ENCODE measurements at regions not wholly inside any gene's neighbourhood (a gene's known extent, or its start where the extent isn't known, plus 50 kb on each side); places are given as distances from the start of the nearest gene placed in this dataset.

DNA sequence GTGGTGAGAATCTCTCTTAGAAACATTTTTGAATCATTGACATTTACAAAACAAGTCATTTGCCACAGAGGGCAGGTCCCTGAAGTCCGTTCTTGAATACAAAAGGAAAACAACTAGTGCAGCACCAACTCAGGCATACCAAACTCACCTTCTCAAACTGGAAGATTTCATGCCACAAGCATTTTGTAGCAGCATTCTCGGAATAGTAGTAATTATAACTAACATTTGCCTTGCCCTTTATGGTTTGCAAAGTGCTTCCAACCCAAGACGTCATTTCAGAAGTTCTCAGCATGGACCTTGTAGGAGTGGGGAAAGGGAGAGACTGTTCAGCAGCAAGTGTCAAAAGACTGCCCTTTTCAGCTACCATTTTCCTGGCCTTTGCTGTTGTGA, 344.6 kb downstream of the RFC3 start:
- Histone ChIP-seq H2AFZ (ENCODE audit: low read length) (peak overlapping the region; percentile 82), H3K4me3 (ENCODE audit: insufficient read depth, low read length) (peak overlapping the region; percentile 48), H3K4me1 (ENCODE audit: insufficient read depth, low read length) (peaks cover 16% of the 10 kb centered on the region), H3K9me3 (ENCODE audit: low read depth, low read length) (no peaks in the 10 kb centered on the region), H3K27me3 (ENCODE audit: insufficient read depth, low read length) (no peaks in the 10 kb centered on the region), H3K4me2 (ENCODE audit: insufficient read depth, low read length) (peak overlapping the region; percentile 79), H3K36me3 (ENCODE audit: insufficient read depth, low read length) (no peaks in the 10 kb centered on the region), H3K27ac (ENCODE audit: low read depth, low read length) (peak overlapping the region; percentile 54), H4K20me1 (ENCODE audit: insufficient read depth, low read length) (no peaks in the 10 kb centered on the region), H3K79me2 (ENCODE audit: insufficient read depth, low read length) (no peaks in the 10 kb centered on the region)
- TF ChIP-seq, protein P1, sequence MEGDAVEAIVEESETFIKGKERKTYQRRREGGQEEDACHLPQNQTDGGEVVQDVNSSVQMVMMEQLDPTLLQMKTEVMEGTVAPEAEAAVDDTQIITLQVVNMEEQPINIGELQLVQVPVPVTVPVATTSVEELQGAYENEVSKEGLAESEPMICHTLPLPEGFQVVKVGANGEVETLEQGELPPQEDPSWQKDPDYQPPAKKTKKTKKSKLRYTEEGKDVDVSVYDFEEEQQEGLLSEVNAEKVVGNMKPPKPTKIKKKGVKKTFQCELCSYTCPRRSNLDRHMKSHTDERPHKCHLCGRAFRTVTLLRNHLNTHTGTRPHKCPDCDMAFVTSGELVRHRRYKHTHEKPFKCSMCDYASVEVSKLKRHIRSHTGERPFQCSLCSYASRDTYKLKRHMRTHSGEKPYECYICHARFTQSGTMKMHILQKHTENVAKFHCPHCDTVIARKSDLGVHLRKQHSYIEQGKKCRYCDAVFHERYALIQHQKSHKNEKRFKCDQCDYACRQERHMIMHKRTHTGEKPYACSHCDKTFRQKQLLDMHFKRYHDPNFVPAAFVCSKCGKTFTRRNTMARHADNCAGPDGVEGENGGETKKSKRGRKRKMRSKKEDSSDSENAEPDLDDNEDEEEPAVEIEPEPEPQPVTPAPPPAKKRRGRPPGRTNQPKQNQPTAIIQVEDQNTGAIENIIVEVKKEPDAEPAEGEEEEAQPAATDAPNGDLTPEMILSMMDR (IDR thresholded peaks at IDR 0.05; ENCODE audit: extremely low read depth, low read depth, low read length), result no peak
- no peak for DNase-seq (ENCODE audit: insufficient read length, low spot score, missing footprints)

DNA sequence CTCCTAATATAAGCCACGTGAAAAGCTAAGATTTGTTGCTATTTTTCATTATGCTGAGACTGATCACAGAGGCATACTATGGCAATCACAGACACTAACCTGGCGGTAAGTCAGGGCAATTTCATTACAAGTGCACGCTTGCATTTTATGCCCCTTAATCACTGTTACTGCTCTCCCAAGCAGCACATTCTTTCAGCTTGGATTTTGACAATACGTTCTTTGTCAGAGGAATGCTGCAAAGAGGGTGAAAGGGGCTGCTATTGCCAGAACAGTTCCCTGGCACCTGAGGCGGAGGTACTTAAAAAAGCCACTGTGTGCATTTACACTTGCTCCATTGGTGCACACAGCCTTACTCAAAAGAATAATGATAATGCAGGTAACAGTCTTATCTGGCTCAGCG, 346.6 kb downstream of the RFC3 start:
- Histone ChIP-seq H2AFZ (ENCODE audit: low read length) (no peak overlapping the region), H3K79me2 (ENCODE audit: insufficient read depth, low read length) (no peaks in the 10 kb centered on the region), H3K4me3 (ENCODE audit: insufficient read depth, low read length) (no peak overlapping the region), H3K4me1 (ENCODE audit: insufficient read depth, low read length) (peaks cover 14% of the 10 kb centered on the region), H3K36me3 (ENCODE audit: insufficient read depth, low read length) (no peaks in the 10 kb centered on the region), H4K20me1 (ENCODE audit: insufficient read depth, low read length) (no peaks in the 10 kb centered on the region), H3K4me2 (ENCODE audit: insufficient read depth, low read length) (no peak overlapping the region), H3K27me3 (ENCODE audit: insufficient read depth, low read length) (no peaks in the 10 kb centered on the region), H3K9me3 (ENCODE audit: low read depth, low read length) (no peaks in the 10 kb centered on the region), H3K27ac (ENCODE audit: low read depth, low read length) (no peak overlapping the region)
- no peak for DNase-seq (ENCODE audit: insufficient read length, low spot score, missing footprints)
- TF ChIP-seq, protein P1 (IDR thresholded peaks at IDR 0.05; ENCODE audit: extremely low read depth, low read depth, low read length), result no peak

DNA sequence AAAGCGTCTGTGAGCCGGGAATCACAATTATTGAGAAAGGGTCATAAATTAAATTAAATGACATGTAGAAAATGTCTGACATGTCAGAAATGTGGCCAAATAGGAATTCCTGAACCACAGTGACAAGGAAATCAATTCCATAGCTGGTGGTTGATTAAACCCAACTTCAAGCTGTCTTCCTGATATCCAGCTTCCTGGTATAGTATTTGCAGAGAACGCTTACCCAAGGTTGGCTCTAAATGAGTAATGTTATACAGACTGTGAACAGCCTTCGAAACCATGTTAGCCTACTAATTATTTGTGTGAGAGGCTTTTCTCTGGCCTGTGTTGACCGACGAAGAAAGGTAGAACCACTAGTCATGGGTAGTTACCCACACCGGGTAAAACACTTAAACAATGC, 347.2 kb downstream of the RFC3 start:
- no peaks in the 10 kb centered on the region for H3K27me3 ChIP-seq (ENCODE audit: insufficient read depth, low read length)
- TF ChIP-seq, protein P1 (IDR thresholded peaks at IDR 0.05; ENCODE audit: extremely low read depth, low read depth, low read length), result no peak
- H3K9me3 ChIP-seq (ENCODE audit: low read depth, low read length), result no peaks in the 10 kb centered on the region
- peaks cover 14% of the 10 kb centered on the region for H3K4me1 ChIP-seq (ENCODE audit: insufficient read depth, low read length)
- no peaks in the 10 kb centered on the region for H3K79me2 ChIP-seq (ENCODE audit: insufficient read depth, low read length)
- H3K27ac ChIP-seq (ENCODE audit: low read depth, low read length), result no peak overlapping the region
- H4K20me1 ChIP-seq (ENCODE audit: insufficient read depth, low read length), result no peaks in the 10 kb centered on the region
- H3K4me3 ChIP-seq (ENCODE audit: insufficient read depth, low read length), result no peak overlapping the region
- no peaks in the 10 kb centered on the region for H3K36me3 ChIP-seq (ENCODE audit: insufficient read depth, low read length)
- H2AFZ ChIP-seq (ENCODE audit: low read length), result no peak overlapping the region
- H3K4me2 ChIP-seq (ENCODE audit: insufficient read depth, low read length), result no peak overlapping the region
- no peak for DNase-seq (ENCODE audit: insufficient read length, low spot score, missing footprints)

DNA sequence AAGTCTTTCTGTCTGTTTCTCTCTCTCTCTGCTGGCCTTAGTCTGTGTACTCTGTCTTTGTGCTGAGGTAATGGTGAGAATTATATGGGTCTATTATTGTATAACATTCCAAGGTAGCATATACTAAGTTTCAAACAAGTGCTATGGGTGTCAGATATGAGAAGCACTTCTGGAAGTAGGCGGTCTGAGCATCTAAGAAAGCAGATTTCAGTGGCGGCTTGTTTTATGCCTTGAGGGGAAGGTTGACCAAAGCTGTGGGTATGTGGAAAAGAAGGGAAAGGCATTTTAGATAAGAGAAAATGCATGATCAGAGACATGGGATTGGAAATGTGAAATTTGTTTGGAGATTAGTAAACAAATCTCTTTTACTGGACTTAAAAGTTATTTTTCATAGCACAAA, 348.5 kb downstream of the RFC3 start:
- Histone ChIP-seq H4K20me1 (ENCODE audit: insufficient read depth, low read length) (no peaks in the 10 kb centered on the region), H3K79me2 (ENCODE audit: insufficient read depth, low read length) (no peaks in the 10 kb centered on the region), H3K27ac (ENCODE audit: low read depth, low read length) (no peak overlapping the region), H3K4me3 (ENCODE audit: insufficient read depth, low read length) (no peak overlapping the region), H3K4me2 (ENCODE audit: insufficient read depth, low read length) (no peak overlapping the region), H3K27me3 (ENCODE audit: insufficient read depth, low read length) (no peaks in the 10 kb centered on the region), H2AFZ (ENCODE audit: low read length) (no peak overlapping the region), H3K9me3 (ENCODE audit: low read depth, low read length) (no peaks in the 10 kb centered on the region), H3K4me1 (ENCODE audit: insufficient read depth, low read length) (peaks cover 14% of the 10 kb centered on the region), H3K36me3 (ENCODE audit: insufficient read depth, low read length) (no peaks in the 10 kb centered on the region)
- DNase-seq (ENCODE audit: insufficient read length, low spot score, missing footprints), result no peak
- TF ChIP-seq, protein P1 (IDR thresholded peaks at IDR 0.05; ENCODE audit: extremely low read depth, low read depth, low read length), result no peak
